CD4-positive, alpha-beta T cell (primary cell): ENCODE measurements at regions not wholly inside any gene's neighbourhood (a gene's known extent, or its start where the extent isn't known, plus 50 kb on each side); places are given as distances from the start of the nearest gene placed in this dataset.

ENCODE experiments used
- ATAC-seq: fragments of 200-7000 bp; cut with Tn5 transposase; one replicate; pipeline ENCODE4 v1.10.0; 2022; ENCODE audit warnings: mild to moderate bottlenecking; ENCODE audit not compliant: poor library complexity
- CTCF ChIA-PET: fragments of 350-600 bp; sonication (Branson Sonifier 250); formaldehyde crosslinking; loops from one replicate; lab custom pipeline; 2021; ENCODE audit warnings: antibody characterized with exemption, inconsistent platforms; lab: Charles Lee
- POLR2A ChIA-PET: fragments of 350-600 bp; sonication (Branson Sonifier 250); formaldehyde crosslinking; loops from one replicate; lab custom pipeline; 2021; ENCODE audit warnings: antibody characterized with exemption, inconsistent platforms; lab: Charles Lee
- DNase-seq, 14 experiments: peaks; one replicate each; pipeline ENCODE4 v3.0.0-alpha.2; 2013 to 2020; ENCODE audit warnings: mixed read lengths in 2 of 14
- H3K27ac ChIP-seq, 2 donors: one replicate each; pipeline versions ENCODE4 v1.5.1 to v1.7.0; 2013; ENCODE audit warnings: low read length in 2 of 2, low read depth in 1 of 2, mild to moderate bottlenecking in 1 of 2
- H3K27me3 ChIP-seq, 2 experiments: 1 replicate in 1 of 2; 2 replicates in 1 of 2; pipeline versions ENCODE4 v1.6.1 to v1.7.0; 2013; ENCODE audit warnings: low read length in 2 of 2, control low read depth in 1 of 2, mild to moderate bottlenecking in 1 of 2, moderate library complexity in 1 of 2; ENCODE audit not compliant: insufficient read depth in 2 of 2, control insufficient read depth in 1 of 2
- H3K36me3 ChIP-seq: one replicate; pipeline ENCODE4 v1.6.1; 2013; ENCODE audit warnings: low read length, control low read depth; ENCODE audit not compliant: insufficient read depth
- H3K4me1 ChIP-seq: one replicate; pipeline ENCODE4 v1.6.1; 2013; ENCODE audit warnings: low read length, control low read depth; ENCODE audit not compliant: insufficient read depth
- H3K4me3 ChIP-seq: one replicate; pipeline ENCODE4 v1.5.1; 2013; ENCODE audit warnings: mild to moderate bottlenecking, low read length, moderate library complexity
- H3K9me3 ChIP-seq, 2 experiments: 1 replicate in 1 of 2; 2 replicates in 1 of 2; pipeline versions ENCODE4 v1.6.1 to v1.7.0; 2013; ENCODE audit warnings: low read length in 2 of 2, mild to moderate bottlenecking in 2 of 2, control low read depth in 1 of 2, moderate library complexity in 1 of 2; ENCODE audit not compliant: control insufficient read depth in 1 of 2, insufficient read depth in 1 of 2
- H3K27ac Mint-ChIP-seq: one replicate; pipeline ENCODE4 v1.8.0; 2020; ENCODE audit warnings: mixed read lengths
- H3K27me3 Mint-ChIP-seq: one replicate; pipeline ENCODE4 v1.8.0; 2021; ENCODE audit warnings: mixed read lengths
- H3K36me3 Mint-ChIP-seq: one replicate; pipeline ENCODE4 v1.8.0; 2021; ENCODE audit warnings: low read depth, mixed read lengths
- H3K4me1 Mint-ChIP-seq: one replicate; pipeline ENCODE4 v1.8.0; 2021; ENCODE audit warnings: low read depth, mixed read lengths
- H3K4me3 Mint-ChIP-seq: one replicate; pipeline ENCODE4 v1.8.0; 2020; ENCODE audit warnings: mild to moderate bottlenecking, mixed read lengths
- H3K9me3 Mint-ChIP-seq: one replicate; pipeline ENCODE4 v1.8.0; 2020; ENCODE audit warnings: mixed read lengths
- intact Hi-C, 2 experiments: fragments of 100-400 bp; cut with DNase I in 1 of 2; cut with micrococcal nuclease in 1 of 2; formaldehyde crosslinking; loops; one replicate each; pipeline versions ENCODE4 v1.15.1 to v1.9.0; 2023 to 2025; cut with DNase I, micrococcal nuclease
- TF ChIP-seq, protein P1 (sequence below): fragments of 200-600 bp; IDR thresholded peaks from one replicate; pipeline ENCODE4 v1.8.0; 2022; ENCODE audit warnings: antibody characterized with exemption, mild to moderate bottlenecking

DNA sequence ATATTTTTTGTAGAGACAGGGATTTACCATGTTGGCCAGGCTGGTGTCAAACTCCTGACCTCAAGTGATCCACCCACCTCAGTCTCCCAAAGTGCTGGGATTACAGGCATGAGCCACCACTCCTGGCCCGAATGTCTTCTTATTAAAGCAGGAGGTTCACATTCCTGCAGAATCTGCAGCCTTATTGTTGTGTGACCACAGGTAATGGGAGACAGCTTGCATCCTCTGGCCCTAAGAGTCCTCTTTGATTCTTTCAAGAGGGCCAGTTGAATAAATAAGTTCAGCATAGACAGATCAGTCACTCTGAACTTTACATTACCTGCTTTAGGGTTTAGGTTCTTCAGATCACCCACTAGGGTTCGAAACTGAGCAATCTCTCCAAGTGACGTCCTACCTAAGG is 172.9 kb upstream of the TOPAZ1 start:
- Mint-ChIP-seq H3K27me3 (peaks cover 16% of the 10 kb centered on the region), H3K27ac (no peak overlapping the region), H3K36me3 (no peaks in the 10 kb centered on the region), H3K9me3 (no peaks in the 10 kb centered on the region), H3K4me3 (no peak overlapping the region), H3K4me1 (no peaks in the 10 kb centered on the region)
- CTCF ChIA-PET, result no interaction called here
- H3K36me3 ChIP-seq, result no peaks in the 10 kb centered on the region
- TF ChIP-seq, protein P1, sequence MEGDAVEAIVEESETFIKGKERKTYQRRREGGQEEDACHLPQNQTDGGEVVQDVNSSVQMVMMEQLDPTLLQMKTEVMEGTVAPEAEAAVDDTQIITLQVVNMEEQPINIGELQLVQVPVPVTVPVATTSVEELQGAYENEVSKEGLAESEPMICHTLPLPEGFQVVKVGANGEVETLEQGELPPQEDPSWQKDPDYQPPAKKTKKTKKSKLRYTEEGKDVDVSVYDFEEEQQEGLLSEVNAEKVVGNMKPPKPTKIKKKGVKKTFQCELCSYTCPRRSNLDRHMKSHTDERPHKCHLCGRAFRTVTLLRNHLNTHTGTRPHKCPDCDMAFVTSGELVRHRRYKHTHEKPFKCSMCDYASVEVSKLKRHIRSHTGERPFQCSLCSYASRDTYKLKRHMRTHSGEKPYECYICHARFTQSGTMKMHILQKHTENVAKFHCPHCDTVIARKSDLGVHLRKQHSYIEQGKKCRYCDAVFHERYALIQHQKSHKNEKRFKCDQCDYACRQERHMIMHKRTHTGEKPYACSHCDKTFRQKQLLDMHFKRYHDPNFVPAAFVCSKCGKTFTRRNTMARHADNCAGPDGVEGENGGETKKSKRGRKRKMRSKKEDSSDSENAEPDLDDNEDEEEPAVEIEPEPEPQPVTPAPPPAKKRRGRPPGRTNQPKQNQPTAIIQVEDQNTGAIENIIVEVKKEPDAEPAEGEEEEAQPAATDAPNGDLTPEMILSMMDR, result no peak
- H3K4me3 ChIP-seq, result no peak overlapping the region
- no peaks in the 10 kb centered on the region for H3K4me1 ChIP-seq
- DNase-seq (no peak), ATAC-seq (no peak)
- intact Hi-C loops, result no loop called here
- no peak overlapping the region for H3K27ac ChIP-seq
- H3K27me3 ChIP-seq, result peaks cover 0 to 2% of the 10 kb centered on the region in 2 experiments
- POLR2A ChIA-PET, result no interaction called here
- no peaks in the 10 kb centered on the region for H3K9me3 ChIP-seq

DNA sequence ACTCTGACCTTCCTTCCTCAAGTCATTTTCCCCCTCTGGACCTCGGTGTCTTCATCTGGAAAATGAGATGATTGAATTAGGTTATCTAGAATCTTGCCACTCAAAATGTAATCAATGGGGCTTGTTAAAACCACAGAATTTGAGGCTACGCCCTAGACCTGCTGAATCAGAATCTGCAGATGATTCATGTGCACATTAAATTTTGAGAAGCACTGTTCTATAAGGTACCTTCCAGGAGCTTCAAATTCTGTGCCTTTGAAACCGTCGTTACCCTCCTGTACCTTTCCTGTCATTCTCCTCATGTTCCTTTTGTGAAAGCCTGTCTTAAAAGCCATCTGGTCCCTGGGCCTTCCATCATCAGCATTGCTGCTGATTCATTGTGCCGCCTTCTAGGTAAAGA is 172.4 kb upstream of the TOPAZ1 start:
- ATAC-seq, result no peak
- TF ChIP-seq, protein P1, result no peak
- Mint-ChIP-seq H3K9me3 (no peaks in the 10 kb centered on the region), H3K27ac (no peak overlapping the region), H3K4me3 (no peak overlapping the region), H3K4me1 (no peaks in the 10 kb centered on the region), H3K27me3 (peaks cover 16% of the 10 kb centered on the region), H3K36me3 (no peaks in the 10 kb centered on the region)
- no peak for DNase-seq
- no peak overlapping the region for H3K4me3 ChIP-seq
- peaks cover 0 to 2% of the 10 kb centered on the region in 2 experiments for H3K27me3 ChIP-seq
- no peaks in the 10 kb centered on the region for H3K4me1 ChIP-seq
- H3K27ac ChIP-seq, result no peak overlapping the region
- CTCF ChIA-PET, result no interaction called here
- no peaks in the 10 kb centered on the region for H3K9me3 ChIP-seq
- intact Hi-C loops, result no loop called here
- POLR2A ChIA-PET, result no interaction called here
- H3K36me3 ChIP-seq, result no peaks in the 10 kb centered on the region

DNA sequence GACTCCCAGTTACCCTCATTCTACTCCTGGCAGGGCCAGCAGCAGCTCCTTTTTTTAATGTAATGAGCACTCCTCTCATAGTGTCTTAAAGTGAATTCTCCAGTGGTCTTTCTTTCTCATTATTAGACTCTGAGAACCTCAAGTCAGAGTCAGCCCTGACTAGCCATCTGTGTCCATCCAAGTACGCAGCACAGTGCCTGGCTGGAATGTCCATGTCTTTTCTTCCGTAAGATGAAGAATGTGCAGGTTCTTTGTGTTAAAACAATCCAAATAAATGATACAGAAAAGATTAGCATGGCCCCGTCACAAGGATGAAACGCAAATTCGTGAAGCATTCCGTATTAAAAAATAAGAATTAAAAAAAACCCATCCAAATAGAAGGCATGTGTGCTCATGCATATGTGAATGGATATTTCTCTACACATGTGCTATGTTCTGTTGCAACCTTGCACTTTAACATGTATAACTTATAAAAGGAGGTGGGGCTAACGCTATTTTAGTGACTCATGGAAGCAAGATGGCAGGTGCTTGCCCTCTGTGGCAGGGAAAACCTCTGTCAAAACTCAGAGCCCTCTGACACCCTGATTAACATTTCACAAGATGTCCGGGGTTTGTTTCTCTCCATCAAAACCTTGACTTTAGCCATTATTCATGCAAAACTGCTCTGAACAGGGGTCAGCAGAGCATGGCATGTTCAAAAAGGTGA is 170.7 kb upstream of the TOPAZ1 start:
- H3K27me3 ChIP-seq, result peaks cover 0 to 2% of the 10 kb centered on the region in 2 experiments
- Mint-ChIP-seq H3K27ac (no peak overlapping the region), H3K4me1 (no peaks in the 10 kb centered on the region), H3K36me3 (no peaks in the 10 kb centered on the region), H3K27me3 (peaks cover 16% of the 10 kb centered on the region), H3K9me3 (no peaks in the 10 kb centered on the region), H3K4me3 (no peak overlapping the region)
- no peak overlapping the region for H3K4me3 ChIP-seq
- DNase-seq (no peak), ATAC-seq (no peak)
- H3K9me3 ChIP-seq, result no peaks in the 10 kb centered on the region
- no peaks in the 10 kb centered on the region for H3K36me3 ChIP-seq
- CTCF ChIA-PET, result no interaction called here
- TF ChIP-seq, protein P1, result no peak
- H3K27ac ChIP-seq, result no peak overlapping the region
- POLR2A ChIA-PET, result no interaction called here
- intact Hi-C loops, result no loop called here
- no peaks in the 10 kb centered on the region for H3K4me1 ChIP-seq
